Spleen (tissue), 11 donors: ENCODE measurements at regions not wholly inside any gene's neighbourhood (a gene's known extent, or its start where the extent isn't known, plus 50 kb on each side); places are given as distances from the start of the nearest gene placed in this dataset.

Experiments used
- DNase-seq: peaks from one replicate; pipeline ENCODE4 v3.0.0-alpha.2; 2020
- H3K27ac ChIP-seq, 8 donors: fragments of 200-600 bp; sonication (generic) in 7 of 8; 1 replicate in 4 of 8; 2 replicates in 4 of 8; pipeline versions ENCODE4 v1.5.0 to v1.8.0; 2016 to 2021; ENCODE audit warnings: inconsistent platforms in 4 of 8, mild to moderate bottlenecking in 4 of 8, moderate library complexity in 1 of 8
- H3K27me3 ChIP-seq, 7 donors: fragments of 200-600 bp; sonication (generic) in 6 of 7; replicated peaks in 1 of 7; 1 replicate in 4 of 7; 2 replicates in 3 of 7; pipeline versions ENCODE4 v1.5.0 to v1.8.0; 2016 to 2021; ENCODE audit warnings: inconsistent platforms in 3 of 7, mild to moderate bottlenecking in 1 of 7
- H3K36me3 ChIP-seq, 6 donors: fragments of 200-600 bp; sonication (generic) in 5 of 6; 1 replicate in 4 of 6; 2 replicates in 2 of 6; pipeline versions ENCODE4 v1.5.0 to v1.8.0; 2016 to 2021; ENCODE audit warnings: inconsistent platforms in 2 of 6
- H3K4me1 ChIP-seq, 6 donors: fragments of 200-600 bp; sonication (generic) in 5 of 6; 1 replicate in 3 of 6; 2 replicates in 3 of 6; pipeline versions ENCODE4 v1.5.0 to v1.8.0; 2016 to 2021; ENCODE audit warnings: inconsistent platforms in 3 of 6
- H3K4me3 ChIP-seq, 8 donors: fragments of 200-600 bp; sonication (generic) in 7 of 8; 1 replicate in 4 of 8; 2 replicates in 4 of 8; pipeline versions ENCODE4 v1.5.0 to v1.8.0; 2016 to 2021; ENCODE audit warnings: inconsistent platforms in 4 of 8, mild to moderate bottlenecking in 4 of 8, moderate library complexity in 2 of 8
- H3K9me3 ChIP-seq, 8 donors: fragments of 200-600 bp; sonication (generic) in 7 of 8; 1 replicate in 4 of 8; 2 replicates in 4 of 8; pipeline versions ENCODE4 v1.5.0 to v1.8.0; 2016 to 2021; ENCODE audit warnings: inconsistent platforms in 4 of 8
- CTCF ChIP-seq, 11 experiments: fragments of 200-600 bp in 7 of 11; fragments of 450-650 bp in 4 of 11; sonication (generic) in 4 of 11; IDR thresholded peaks in 8 of 11; conservative IDR thresholded peaks in 3 of 11; 1 replicate in 7 of 11; 2 replicates in 4 of 11; pipeline versions ENCODE4 v1.4.0 to v1.8.0; 2016 to 2021; ENCODE audit warnings: antibody characterized with exemption in 11 of 11, inconsistent platforms in 4 of 11, mild to moderate bottlenecking in 1 of 11
- POLR2A ChIP-seq, 3 donors: fragments of 450-650 bp; IDR thresholded peaks; one replicate each; pipeline ENCODE4 v1.5.1; 2017; ENCODE audit warnings: antibody characterized with exemption in 3 of 3, mild to moderate bottlenecking in 1 of 3
- POLR2AphosphoS5 ChIP-seq, 3 donors: sonication (generic); formaldehyde crosslinking; IDR thresholded peaks; one replicate each; pipeline ENCODE4 v1.5.1; 2017; ENCODE audit warnings: antibody characterized with exemption in 3 of 3
- WGBS, 5 donors: extraction: QIAGEN DNeasy Blood & Tissue Kit in 3 of 5; methylation state at CpG; one replicate each; pipeline versions ENCODE4 v1.1.5 to v1.1.7; 2013 to 2018; 5-methylcytosine and 5-hydroxymethylcytosine counted together
- intact Hi-C: fragments of 100-400 bp; cut with DNase I; formaldehyde crosslinking; loops from one replicate; pipeline ENCODE4 v1.15.0; 2023; ENCODE audit warnings: low total_unique reads
- donor health status: healthy with polysubstance abuse.
- donor health status: DM: no; HTN: no; CAD: no; lungs with moderate emphysema.
- donor health status: DM: no; HTN: no; CAD: no.
- donor health status: Bipolar disorder and iron deficiency.
- donor health status: healthy.
- donor health status: DM: no; HTN: no; CAD: no.
- donor health status: DM: yes; HTN: yes; CAD: no.

DNA sequence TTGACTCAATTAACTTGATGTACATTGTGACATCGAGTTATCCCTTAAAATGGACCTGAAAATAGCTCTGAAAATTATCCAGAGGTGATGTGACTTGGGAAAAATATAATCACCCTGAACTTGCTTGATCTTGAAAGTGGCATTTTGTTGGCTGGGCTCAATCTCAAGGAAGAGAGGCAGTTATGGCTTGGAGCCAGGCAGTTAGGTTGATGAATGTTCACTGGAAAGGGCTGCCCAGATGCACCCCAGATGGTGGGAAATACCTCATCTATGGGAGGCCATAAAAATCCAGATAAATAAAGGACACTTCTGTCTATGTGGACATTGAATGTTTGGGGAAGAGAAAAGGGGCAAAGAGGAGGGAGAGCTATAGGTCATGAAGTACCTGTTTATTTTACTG lies 55.7 kb upstream of the OR5AN1 start:
- no peaks in the 10 kb centered on the region for H3K4me1 ChIP-seq
- peaks cover 0 to 12% (median 4%) of the 10 kb centered on the region in 8 donors for H3K9me3 ChIP-seq
- no peaks in the 10 kb centered on the region for H3K27me3 ChIP-seq
- TF ChIP-seq POLR2A (IDR thresholded peaks at IDR 0.05) (no peak), POLR2AphosphoS5 (IDR thresholded peaks at IDR 0.05) (no peak), CTCF (IDR thresholded peaks at IDR 0.05 in 8 of 11, conservative IDR thresholded peaks at IDR 0.05 in 3 of 11) (no peak)
- no peak for DNase-seq
- H3K4me3 ChIP-seq: no peak overlapping the region
- H3K36me3 ChIP-seq: no peaks in the 10 kb centered on the region
- no peak overlapping the region for H3K27ac ChIP-seq
- WGBS, 5 donors: 42 to 61% (median 55%) methylated on average over 1 of the region's 1 CpG
- intact Hi-C loops: no loop called here

DNA sequence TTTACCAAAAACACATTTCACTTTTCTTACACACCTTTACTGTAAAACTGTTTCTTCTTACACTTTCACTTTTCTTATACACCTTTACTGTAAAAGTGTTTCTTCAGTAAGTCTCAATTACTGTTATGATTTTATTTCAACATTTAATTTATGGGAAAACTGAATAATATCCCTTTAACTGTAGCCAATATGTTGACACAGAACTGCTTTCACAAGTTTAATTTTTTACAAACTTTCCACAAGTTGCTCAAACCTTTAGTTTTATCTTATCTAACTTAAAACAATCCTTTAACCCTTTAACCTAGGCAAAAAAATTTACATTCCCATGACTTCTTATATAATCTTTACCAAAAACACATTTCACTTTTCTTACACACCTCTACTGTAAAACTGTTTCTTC lies 63.3 kb upstream of the OR5AN1 start:
- Histone ChIP-seq H3K4me3 (no peak overlapping the region), H3K4me1 (no peaks in the 10 kb centered on the region), H3K27me3 (no peaks in the 10 kb centered on the region), H3K27ac (no peak overlapping the region), H3K9me3 (peaks cover 0 to 13% (median 6%) of the 10 kb centered on the region in 8 donors), H3K36me3 (no peaks in the 10 kb centered on the region)
- intact Hi-C loops: no loop called here
- no peak for TF ChIP-seq POLR2A (IDR thresholded peaks at IDR 0.05)
- no peak for TF ChIP-seq POLR2AphosphoS5 (IDR thresholded peaks at IDR 0.05)
- no peak for TF ChIP-seq CTCF (IDR thresholded peaks at IDR 0.05 in 8 of 11, conservative IDR thresholded peaks at IDR 0.05 in 3 of 11)
- DNase-seq: no peak

- H3K4me3 ChIP-seq: no peak overlapping the region
- H3K9me3 ChIP-seq: peaks cover 0 to 13% (median 6%) of the 10 kb centered on the region in 8 donors
- no peak overlapping the region for H3K27ac ChIP-seq
- H3K4me1 ChIP-seq: peaks cover 0 to 13% (median 10%) of the 10 kb centered on the region in 6 donors
- 81 to 91% (median 87%) methylated on average over 3 of the region's 3 CpGs for WGBS, 5 donors
- no peak for TF ChIP-seq POLR2A (IDR thresholded peaks at IDR 0.05)
- no peak for TF ChIP-seq CTCF (IDR thresholded peaks at IDR 0.05 in 8 of 11, conservative IDR thresholded peaks at IDR 0.05 in 3 of 11)
- no peak for TF ChIP-seq POLR2AphosphoS5 (IDR thresholded peaks at IDR 0.05)
- H3K36me3 ChIP-seq: no peaks in the 10 kb centered on the region
- DNase-seq: no peak
- intact Hi-C loops: no loop called here
- H3K27me3 ChIP-seq: no peaks in the 10 kb centered on the region
These were observed 66.1 kb upstream of the OR5AN1 start for GRCh38 chr11:59292611-59293010.

- 78 to 92% (median 85%) methylated on average over 3 of the region's 3 CpGs for WGBS, 5 donors
- no peak overlapping the region for H3K27ac ChIP-seq
- H3K27me3 ChIP-seq: no peaks in the 10 kb centered on the region
- no peaks in the 10 kb centered on the region for H3K36me3 ChIP-seq
- no peak for DNase-seq
- H3K4me3 ChIP-seq: no peak overlapping the region
- intact Hi-C loops: no loop called here
- H3K4me1 ChIP-seq: peaks cover 0 to 13% (median 10%) of the 10 kb centered on the region in 6 donors
- H3K9me3 ChIP-seq: peaks cover 0 to 13% (median 6%) of the 10 kb centered on the region in 8 donors
- TF ChIP-seq CTCF (IDR thresholded peaks at IDR 0.05 in 8 of 11, conservative IDR thresholded peaks at IDR 0.05 in 3 of 11) (no peak), POLR2A (IDR thresholded peaks at IDR 0.05) (no peak), POLR2AphosphoS5 (IDR thresholded peaks at IDR 0.05) (no peak)
These were observed 67.5 kb upstream of the OR5AN1 start for GRCh38 chr11:59291228-59291627.
